ENCODE measurements at regions not wholly inside any gene's neighbourhood (a gene's known extent, or its start where the extent isn't known, plus 50 kb on each side); places are given as distances from the start of the nearest gene placed in this dataset.

DNA sequence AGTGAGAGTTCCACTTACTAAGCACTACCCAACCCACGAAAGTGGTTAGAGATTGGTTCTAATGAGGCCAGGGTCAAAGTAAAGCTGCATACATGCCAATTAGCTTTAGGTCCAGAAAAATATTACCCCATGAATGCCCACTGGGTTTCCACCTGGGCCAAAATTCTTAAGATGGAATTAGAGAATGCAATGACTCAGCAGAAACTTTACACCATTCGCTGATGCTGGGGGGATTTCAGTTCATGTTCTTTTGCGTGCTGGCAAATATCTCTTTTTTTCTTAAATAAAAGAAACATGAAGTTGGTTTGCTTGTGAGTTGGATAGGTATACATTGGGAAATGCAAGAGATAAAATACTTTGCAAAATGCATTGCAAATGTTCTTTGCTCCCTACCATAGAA lies 715.3 kb upstream of the MIR17HG start:
- TF ChIP-seq, protein P1, sequence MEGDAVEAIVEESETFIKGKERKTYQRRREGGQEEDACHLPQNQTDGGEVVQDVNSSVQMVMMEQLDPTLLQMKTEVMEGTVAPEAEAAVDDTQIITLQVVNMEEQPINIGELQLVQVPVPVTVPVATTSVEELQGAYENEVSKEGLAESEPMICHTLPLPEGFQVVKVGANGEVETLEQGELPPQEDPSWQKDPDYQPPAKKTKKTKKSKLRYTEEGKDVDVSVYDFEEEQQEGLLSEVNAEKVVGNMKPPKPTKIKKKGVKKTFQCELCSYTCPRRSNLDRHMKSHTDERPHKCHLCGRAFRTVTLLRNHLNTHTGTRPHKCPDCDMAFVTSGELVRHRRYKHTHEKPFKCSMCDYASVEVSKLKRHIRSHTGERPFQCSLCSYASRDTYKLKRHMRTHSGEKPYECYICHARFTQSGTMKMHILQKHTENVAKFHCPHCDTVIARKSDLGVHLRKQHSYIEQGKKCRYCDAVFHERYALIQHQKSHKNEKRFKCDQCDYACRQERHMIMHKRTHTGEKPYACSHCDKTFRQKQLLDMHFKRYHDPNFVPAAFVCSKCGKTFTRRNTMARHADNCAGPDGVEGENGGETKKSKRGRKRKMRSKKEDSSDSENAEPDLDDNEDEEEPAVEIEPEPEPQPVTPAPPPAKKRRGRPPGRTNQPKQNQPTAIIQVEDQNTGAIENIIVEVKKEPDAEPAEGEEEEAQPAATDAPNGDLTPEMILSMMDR (IDR thresholded peaks at IDR 0.05; ENCODE audit: low read depth, low read length), result no peak
- TF ChIP-seq EZH2phosphoT487 (IDR thresholded peaks at IDR 0.05; ENCODE audit: low read depth), result no peak

All from OCI-LY3 (cell line).